Lung (tissue), 11 donors: ENCODE measurements at regions not wholly inside any gene's neighbourhood (a gene's known extent, or its start where the extent isn't known, plus 50 kb on each side); places are given as distances from the start of the nearest gene placed in this dataset.

ENCODE experiments used
- ATAC-seq: fragments of 200-7000 bp; cut with Tn5 transposase; one replicate; pipeline ENCODE4 v1.9.1; 2020; ENCODE audit warnings: moderate number of reproducible peaks; ENCODE audit not compliant: insufficient read depth, low FRiP score
- DNase-seq, 3 donors: peaks; one replicate each; pipeline ENCODE4 v3.0.0-alpha.2; 2013 to 2017
- H3K27ac ChIP-seq, 2 donors: one replicate each; pipeline ENCODE4 v1.5.1; 2013; ENCODE audit warnings: mild to moderate bottlenecking in 2 of 2, moderate library complexity in 2 of 2, control low read depth in 1 of 2, inconsistent platforms in 1 of 2, low read depth in 1 of 2, low read length in 1 of 2
- H3K27me3 ChIP-seq, 3 donors: one replicate each; pipeline ENCODE4 v1.5.1; 2013; ENCODE audit warnings: low read length in 2 of 3; ENCODE audit not compliant: control insufficient read depth in 3 of 3, insufficient read depth in 3 of 3
- H3K36me3 ChIP-seq, 4 donors: one replicate each; pipeline ENCODE4 v1.5.1; 2013; ENCODE audit warnings: low read length in 4 of 4, mild to moderate bottlenecking in 1 of 4, moderate library complexity in 1 of 4; ENCODE audit not compliant: control insufficient read depth in 4 of 4, insufficient read depth in 4 of 4
- H3K4me1 ChIP-seq, 5 donors: one replicate each; pipeline ENCODE4 v1.5.1; 2013; ENCODE audit warnings: low read length in 5 of 5, mild to moderate bottlenecking in 2 of 5, moderate library complexity in 1 of 5; ENCODE audit not compliant: control insufficient read depth in 5 of 5, insufficient read depth in 5 of 5
- H3K4me3 ChIP-seq: one replicate; pipeline ENCODE4 v1.5.1; 2013; ENCODE audit warnings: mild to moderate bottlenecking, control low read depth, moderate library complexity
- H3K9ac ChIP-seq, 2 donors: one replicate each; pipeline ENCODE4 v1.5.1; 2013; ENCODE audit warnings: low read length in 2 of 2, control low read depth in 1 of 2; ENCODE audit not compliant: insufficient read depth in 1 of 2
- H3K9me3 ChIP-seq, 4 donors: one replicate each; pipeline ENCODE4 v1.5.1; 2013; ENCODE audit warnings: low read length in 3 of 4, mild to moderate bottlenecking in 1 of 4, moderate library complexity in 1 of 4; ENCODE audit not compliant: control insufficient read depth in 4 of 4, insufficient read depth in 3 of 4
- CTCF ChIP-seq: IDR thresholded peaks from 2 replicates; pipeline ENCODE4 v1.5.1; 2012; ENCODE audit warnings: mild to moderate bottlenecking; ENCODE audit errors: control extremely low read depth, extremely low read depth
- WGBS, 2 donors: extraction: QIAGEN DNeasy Blood & Tissue Kit; methylation state at CpG; one replicate each; pipeline ENCODE4 v1.1.7; 2013; 5-methylcytosine and 5-hydroxymethylcytosine counted together
- donor health status: control.
- donor health status: control.
- donor health status: Bipolar disorder and iron deficiency.
- donor health status: healthy.
- donor health status: DM: yes; HTN: yes; CAD: no.

GRCh38 chr7:20927976-20928375, 141.3 kb upstream of the SP8 start:
- no peaks in the 10 kb centered on the region for H3K27me3 ChIP-seq
- no peak overlapping the region for H3K4me3 ChIP-seq
- DNase-seq = no peak
- no peaks in the 10 kb centered on the region for H3K9me3 ChIP-seq
- H3K36me3 ChIP-seq = no peaks in the 10 kb centered on the region
- WGBS, 2 donors = 8 to 37% methylated on average over 1 of the region's 1 CpG
- H3K9ac ChIP-seq = peak overlapping the region in 1 of 2 donors; percentile 5
- no peak for TF ChIP-seq CTCF
- peaks cover 0 to 6% (median 0%) of the 10 kb centered on the region in 5 donors for H3K4me1 ChIP-seq
- no peak overlapping the region for H3K27ac ChIP-seq
- ATAC-seq = no peak

- 92 to 94% methylated on average over 4 of the region's 4 CpGs for WGBS, 2 donors
- H3K9ac ChIP-seq = no peak overlapping the region
- no peak overlapping the region for H3K4me3 ChIP-seq
- H3K27ac ChIP-seq = no peak overlapping the region
- H3K36me3 ChIP-seq = no peaks in the 10 kb centered on the region
- ATAC-seq (no peak), DNase-seq (no peak)
- no peak for TF ChIP-seq CTCF
- peaks cover 0 to 7% (median 0%) of the 10 kb centered on the region in 5 donors for H3K4me1 ChIP-seq
- H3K27me3 ChIP-seq = peaks cover 0 to 2% (median 0%) of the 10 kb centered on the region in 3 donors
- H3K9me3 ChIP-seq = no peaks in the 10 kb centered on the region
Measured at GRCh38 chr7:20929199-20929598, 142.5 kb upstream of the SP8 start.

- Histone ChIP-seq H3K4me3 (no peak overlapping the region), H3K9ac (no peak overlapping the region), H3K36me3 (no peaks in the 10 kb centered on the region), H3K27me3 (peaks cover 0 to 2% (median 0%) of the 10 kb centered on the region in 3 donors), H3K4me1 (peaks cover 0 to 7% (median 0%) of the 10 kb centered on the region in 5 donors), H3K27ac (no peak overlapping the region), H3K9me3 (no peaks in the 10 kb centered on the region)
- no peak for TF ChIP-seq CTCF
- DNase-seq = no peak
- 92 to 94% methylated on average over 3 of the region's 3 CpGs for WGBS, 2 donors
- ATAC-seq = no peak
Measured at GRCh38 chr7:20931739-20932138, 145.1 kb upstream of the SP8 start.
